PC-9 (cell line): ENCODE measurements at regions not wholly inside any gene's neighbourhood (a gene's known extent, or its start where the extent isn't known, plus 50 kb on each side); places are given as distances from the start of the nearest gene placed in this dataset.

Source experiments
- BruUV-seq: library from RNA; stranded (reverse); fragments of 400-500 nt; replicated peaks from 2 replicates; lab custom pipeline; 2021; lab: Mats Ljungman, UMichigan
- CTCF ChIA-PET: fragments of 300-600 bp; sonication (Branson Sonifier 250); formaldehyde crosslinking; loops from one replicate; lab custom pipeline; 2022; ENCODE audit warnings: antibody characterized with exemption; lab: Charles Lee
- POLR2A ChIA-PET: fragments of 300-600 bp; sonication (Branson Sonifier 250); formaldehyde crosslinking; loops from one replicate; lab custom pipeline; 2022; ENCODE audit warnings: antibody characterized with exemption; ENCODE audit not compliant: unreplicated experiment; lab: Charles Lee
- DNase-seq, 2 experiments: peaks; one replicate each; pipeline versions ENCODE4 v3.0.0 to v3.0.0-alpha.2; 2015 to 2022; ENCODE audit warnings: mixed read lengths in 1 of 2
- H2AFZ ChIP-seq: fragments of 200-600 bp; sonication (generic); 2 replicates; pipeline ENCODE4 v1.8.1; 2017; ENCODE audit warnings: antibody characterized with exemption
- H3F3A ChIP-seq: fragments of 200-600 bp; sonication (generic); 2 replicates; pipeline ENCODE4 v1.8.1; 2017; ENCODE audit warnings: antibody characterized with exemption, mild to moderate bottlenecking, low read depth; ENCODE audit not compliant: insufficient read depth
- H3K27ac ChIP-seq: fragments of 200-600 bp; sonication (generic); 2 replicates; pipeline ENCODE4 v1.6.1; 2016; ENCODE audit warnings: mixed run types
- H3K27me3 ChIP-seq: fragments of 200-600 bp; sonication (generic); 2 replicates; pipeline ENCODE4 v1.6.1; 2016; ENCODE audit warnings: low read depth, mixed run types; ENCODE audit not compliant: insufficient read depth
- H3K36me3 ChIP-seq: fragments of 200-600 bp; sonication (generic); 2 replicates; pipeline ENCODE4 v1.6.1; 2016; ENCODE audit warnings: low read depth, mixed run types
- H3K4me1 ChIP-seq: fragments of 200-600 bp; sonication (generic); replicated peaks from 2 replicates; pipeline ENCODE4 v1.6.1; 2016; ENCODE audit warnings: mixed run types; ENCODE audit not compliant: insufficient read depth
- H3K4me2 ChIP-seq: fragments of 200-600 bp; sonication (generic); 2 replicates; pipeline ENCODE4 v1.6.1; 2017; ENCODE audit warnings: mixed run types
- H3K4me3 ChIP-seq: fragments of 200-600 bp; sonication (generic); 2 replicates; pipeline ENCODE4 v1.6.1; 2016; ENCODE audit warnings: mixed run types
- H3K79me2 ChIP-seq: fragments of 200-600 bp; sonication (generic); 2 replicates; pipeline ENCODE4 v1.6.1; 2017; ENCODE audit warnings: low read depth, mixed run types
- H3K9me2 ChIP-seq: fragments of 200-600 bp; sonication (generic); 2 replicates; pipeline ENCODE4 v1.8.1; 2017; ENCODE audit warnings: mild to moderate bottlenecking; ENCODE audit not compliant: insufficient read depth
- H3K9me3 ChIP-seq: fragments of 200-600 bp; sonication (generic); 2 replicates; pipeline ENCODE4 v1.8.1; 2016; ENCODE audit warnings: low read depth; ENCODE audit not compliant: insufficient read depth
- H4K20me1 ChIP-seq: fragments of 200-600 bp; sonication (generic); 2 replicates; pipeline ENCODE4 v1.8.1; 2017; ENCODE audit not compliant: insufficient read depth
- CTCF ChIP-seq: fragments of 200-600 bp; sonication (generic); conservative IDR thresholded peaks from 2 replicates; pipeline ENCODE4 v1.6.1; 2017; ENCODE audit warnings: mixed run types, antibody characterized with exemption, mild to moderate bottlenecking, moderate library complexity
- EZH2 ChIP-seq: fragments of 200-600 bp; sonication (generic); IDR thresholded peaks from 2 replicates; pipeline ENCODE4 v1.8.0; 2017; ENCODE audit warnings: antibody characterized with exemption, low read depth
- intact Hi-C: fragments of 100-400 bp; cut with micrococcal nuclease; formaldehyde crosslinking; loops from one replicate; pipeline ENCODE4 v1.10.0; 2022; ENCODE audit not compliant: unreplicated experiment

DNA sequence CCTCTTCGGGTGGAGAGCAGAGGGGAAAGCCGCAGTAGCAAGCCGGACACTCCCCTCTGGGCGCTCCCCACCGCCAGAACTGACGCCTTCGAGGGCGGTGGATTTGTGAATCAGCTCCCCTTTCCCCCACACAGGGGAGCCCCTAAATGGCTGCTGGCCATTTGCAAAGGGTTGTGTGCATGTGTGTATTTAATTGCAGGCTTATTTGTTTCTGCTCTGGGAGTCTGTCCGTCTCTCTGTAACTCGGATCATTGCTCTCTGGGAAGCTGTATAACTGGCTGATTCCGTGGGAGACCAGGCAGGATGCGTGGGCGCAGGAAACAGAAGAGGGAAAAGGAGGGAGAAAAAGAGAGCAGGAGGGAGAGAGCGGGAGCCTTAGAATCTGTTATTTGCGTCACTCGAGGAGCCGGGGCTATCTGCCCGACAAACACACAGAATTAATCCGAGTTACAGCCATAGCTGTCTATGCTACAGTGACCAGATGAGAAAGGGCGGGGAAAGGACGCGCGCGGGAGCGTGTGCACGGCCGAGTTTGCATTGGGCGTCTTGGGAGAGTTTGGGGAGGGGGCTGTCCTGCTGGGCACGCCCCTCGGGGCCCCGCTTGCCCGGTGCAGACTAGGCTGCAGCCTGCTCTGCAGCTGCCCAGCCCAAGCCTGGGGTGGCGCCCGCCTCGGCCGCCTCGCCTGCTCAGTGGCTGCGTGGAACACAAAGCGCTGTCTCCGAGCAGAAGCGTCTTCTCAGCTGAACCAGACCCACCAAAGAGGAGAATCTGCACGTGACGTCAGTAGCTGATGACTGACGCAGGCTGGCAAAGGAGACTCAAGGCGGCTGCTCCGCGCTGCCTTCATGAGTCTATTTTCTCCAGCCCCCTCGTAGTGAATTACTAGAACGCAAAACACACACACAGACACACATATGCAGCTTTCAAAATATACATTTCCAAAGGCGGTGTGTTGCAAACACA is 105.3 kb upstream of the HSD17B12 start:
- no TSS peak for BruUV-seq
- Histone ChIP-seq H2AFZ (no peak overlapping the region), H3K4me1 (no peaks in the 10 kb centered on the region), H3K36me3 (no peaks in the 10 kb centered on the region), H3K4me3 (no peak overlapping the region), H3F3A (no peaks in the 10 kb centered on the region), H3K79me2 (no peaks in the 10 kb centered on the region), H3K9me3 (no peaks in the 10 kb centered on the region), H4K20me1 (no peaks in the 10 kb centered on the region; the same call in 1 of the 2 replicates), H3K4me2 (no peak overlapping the region), H3K9me2 (no peaks in the 10 kb centered on the region), H3K27ac (no peak overlapping the region), H3K27me3 (peaks cover 89% of the 10 kb centered on the region)
- intact Hi-C loops = loop anchor here (5.0 kb wide), 1 partner anchor 277 kb away; no protein-coding TSS in a partner anchor
- POLR2A ChIA-PET = no interaction called here
- TF ChIP-seq EZH2 (no peak), CTCF (no peak)
- no peak for DNase-seq
- CTCF ChIA-PET = no interaction called here

DNA sequence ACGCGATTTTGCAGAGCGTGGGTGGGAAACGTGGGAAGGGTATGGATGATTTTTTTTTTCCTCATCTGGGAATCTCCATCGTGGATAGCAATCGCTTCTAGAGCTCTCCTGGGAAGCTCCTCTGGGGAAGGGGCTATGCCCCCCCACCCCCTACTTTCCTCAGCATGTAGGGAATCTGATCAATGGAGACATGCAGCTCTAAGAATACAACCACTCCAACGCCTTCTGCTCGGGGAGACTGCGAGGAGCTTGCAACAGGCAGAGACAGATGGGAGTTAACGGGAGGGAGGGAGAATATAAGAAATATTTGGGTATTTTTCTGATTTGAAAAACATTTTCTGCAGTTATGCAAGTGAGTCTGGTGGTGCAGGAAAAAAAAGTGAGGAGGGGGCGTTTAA is 104.6 kb upstream of the HSD17B12 start:
- ChIA-PET CTCF (interaction anchor here (0.6 kb wide), 1 partner anchor 14 kb away, joined by 3 read pairs; no protein-coding TSS in a partner anchor), POLR2A (no interaction called here)
- Histone ChIP-seq H3K4me3 (no peak overlapping the region), H3K79me2 (no peaks in the 10 kb centered on the region), H3K9me3 (no peaks in the 10 kb centered on the region), H3K27ac (no peak overlapping the region), H3K27me3 (peaks cover 96% of the 10 kb centered on the region), H4K20me1 (no peaks in the 10 kb centered on the region; the same call in 1 of the 2 replicates), H3K36me3 (no peaks in the 10 kb centered on the region), H3K9me2 (no peaks in the 10 kb centered on the region), H3F3A (no peaks in the 10 kb centered on the region), H3K4me2 (no peak overlapping the region), H2AFZ (no peak overlapping the region), H3K4me1 (no peaks in the 10 kb centered on the region)
- no peak for DNase-seq
- no peak for TF ChIP-seq EZH2
- no peak for TF ChIP-seq CTCF
- intact Hi-C loops = no loop called here
- BruUV-seq = no TSS peak

DNA sequence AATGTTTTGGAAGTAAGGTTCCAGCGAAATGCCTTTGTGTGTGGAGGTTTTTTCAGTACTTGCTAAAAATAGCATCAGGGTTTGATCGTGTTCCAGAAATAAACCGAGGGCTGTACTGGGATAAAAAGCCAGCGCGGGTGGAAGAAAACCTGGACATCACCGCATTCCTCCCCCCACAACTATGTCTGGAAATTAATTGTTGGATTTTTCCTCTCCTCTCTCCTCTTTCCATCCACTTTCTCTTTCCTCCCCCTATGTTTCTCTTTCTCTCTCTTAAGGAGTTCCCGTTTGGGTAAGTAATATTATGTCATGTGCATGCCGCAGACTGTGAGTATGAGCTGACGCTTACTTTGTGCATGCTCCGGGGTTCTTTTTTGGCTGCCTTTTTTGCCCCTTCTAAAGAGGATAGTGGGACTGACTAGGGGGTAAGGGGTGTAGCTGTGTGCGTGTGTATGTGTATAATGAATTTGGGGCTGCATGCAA is 104.2 kb upstream of the HSD17B12 start:
- H3K9me3 ChIP-seq = no peaks in the 10 kb centered on the region
- no TSS peak for BruUV-seq
- ChIA-PET CTCF (interaction anchor here (0.6 kb wide), 1 partner anchor 14 kb away, joined by 3 read pairs; no protein-coding TSS in a partner anchor), POLR2A (no interaction called here)
- H3K4me1 ChIP-seq = no peaks in the 10 kb centered on the region
- peaks cover 95% of the 10 kb centered on the region for H3K27me3 ChIP-seq
- no peaks in the 10 kb centered on the region for H3K36me3 ChIP-seq
- H3K4me2 ChIP-seq = no peak overlapping the region
- no peaks in the 10 kb centered on the region; the same call in 1 of the 2 replicates for H4K20me1 ChIP-seq
- no peak overlapping the region for H3K27ac ChIP-seq
- no peaks in the 10 kb centered on the region for H3K9me2 ChIP-seq
- no peak for DNase-seq
- intact Hi-C loops = no loop called here
- H3K79me2 ChIP-seq = no peaks in the 10 kb centered on the region
- no peaks in the 10 kb centered on the region for H3F3A ChIP-seq
- H3K4me3 ChIP-seq = no peak overlapping the region
- TF ChIP-seq CTCF = no peak
- no peak for TF ChIP-seq EZH2
- no peak overlapping the region for H2AFZ ChIP-seq
